Gastroesophageal sphincter (tissue), 3 donors: ENCODE measurements at regions not wholly inside any gene's neighbourhood (a gene's known extent, or its start where the extent isn't known, plus 50 kb on each side); places are given as distances from the start of the nearest gene placed in this dataset.

Source experiments
- CTCF ChIP-seq, 4 experiments: fragments of 200-600 bp in 2 of 4; fragments of 450-650 bp in 2 of 4; sonication (generic) in 1 of 4; IDR thresholded peaks; one replicate each; pipeline ENCODE4 v1.5.1; 2017 to 2019; ENCODE audit warnings: antibody characterized with exemption in 4 of 4, mild to moderate bottlenecking in 2 of 4, moderate library complexity in 2 of 4
- EP300 ChIP-seq: sonication (generic); formaldehyde crosslinking; IDR thresholded peaks from one replicate; pipeline ENCODE4 v1.6.1; 2017; ENCODE audit warnings: antibody characterized with exemption, mild to moderate bottlenecking
- POLR2A ChIP-seq, 2 donors: fragments of 450-650 bp; IDR thresholded peaks; one replicate each; pipeline ENCODE4 v1.6.1; 2017; ENCODE audit warnings: antibody characterized with exemption in 2 of 2, mild to moderate bottlenecking in 2 of 2, moderate library complexity in 1 of 2
- POLR2AphosphoS5 ChIP-seq: sonication (generic); formaldehyde crosslinking; IDR thresholded peaks from one replicate; pipeline ENCODE4 v1.6.1; 2017; ENCODE audit warnings: antibody characterized with exemption

- no peak for TF ChIP-seq EP300
- TF ChIP-seq POLR2A (IDR thresholded peaks at IDR 0.05): no peak
- no peak for TF ChIP-seq CTCF (IDR thresholded peaks at IDR 0.05)
- TF ChIP-seq POLR2AphosphoS5: no peak
Observed at GRCh38 chr5:104891596-104891995, 1329.0 kb upstream of the NUDT12 start.
